ENCODE measurements at regions not wholly inside any gene's neighbourhood (a gene's known extent, or its start where the extent isn't known, plus 50 kb on each side); places are given as distances from the start of the nearest gene placed in this dataset.

- Histone ChIP-seq H3K4me3 (no peak overlapping the region), H4K20me1 (no peaks in the 10 kb centered on the region), H3K9ac (no peak overlapping the region), H3K9me3 (no peaks in the 10 kb centered on the region), H3K4me1 (no peaks in the 10 kb centered on the region), H3K36me3 (no peaks in the 10 kb centered on the region), H3K27me3 (no peaks in the 10 kb centered on the region), H3K4me2 (no peak overlapping the region), H3K27ac (no peak overlapping the region)
- TF ChIP-seq Cebpa-rat (IDR thresholded peaks at IDR 0.05) = no peak
Observed at GRCh38 chr18:28824183-28824574, 647.2 kb upstream of the CDH2 start.

DNA sequence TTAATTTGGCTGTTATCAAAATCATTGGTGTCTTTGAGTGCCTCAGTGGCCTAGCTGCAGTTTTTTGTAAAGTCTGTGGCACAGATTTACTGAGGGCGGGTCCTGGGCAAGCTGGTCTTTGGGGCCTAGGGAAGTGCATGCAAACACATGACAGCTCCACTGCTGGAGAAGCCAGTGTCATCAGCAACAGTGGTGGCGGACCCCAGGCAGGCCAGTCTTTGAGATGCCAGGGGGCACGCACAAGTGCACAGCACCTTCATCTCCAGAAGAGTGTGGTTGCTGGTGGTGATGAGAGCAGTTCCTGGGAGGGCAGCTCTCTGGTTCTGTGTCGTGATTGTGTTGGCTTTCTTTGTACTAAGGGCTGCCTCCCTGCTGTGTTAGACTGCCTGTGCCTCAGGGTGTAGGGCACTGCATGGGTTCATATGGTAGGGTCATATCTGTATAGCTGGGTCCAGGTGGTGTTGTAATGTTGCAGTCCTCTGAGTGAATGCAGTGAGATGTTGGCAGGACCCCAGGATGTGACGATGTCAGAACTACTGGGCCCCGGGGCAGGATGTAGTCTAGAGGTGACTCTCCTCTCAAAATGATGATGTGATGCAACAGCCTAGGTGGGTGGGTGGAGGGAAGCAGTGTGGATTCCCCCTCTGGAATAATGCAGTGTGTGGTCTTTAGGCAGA lies 646.7 kb upstream of the CDH2 start:
- TF ChIP-seq Cebpa-rat (IDR thresholded peaks at IDR 0.05) = no peak
- Histone ChIP-seq H3K27ac (no peak overlapping the region), H3K9ac (no peak overlapping the region), H3K36me3 (no peaks in the 10 kb centered on the region), H3K4me2 (no peak overlapping the region), H3K4me1 (no peaks in the 10 kb centered on the region), H3K9me3 (no peaks in the 10 kb centered on the region), H3K4me3 (no peak overlapping the region), H3K27me3 (no peaks in the 10 kb centered on the region), H4K20me1 (no peaks in the 10 kb centered on the region)

DNA sequence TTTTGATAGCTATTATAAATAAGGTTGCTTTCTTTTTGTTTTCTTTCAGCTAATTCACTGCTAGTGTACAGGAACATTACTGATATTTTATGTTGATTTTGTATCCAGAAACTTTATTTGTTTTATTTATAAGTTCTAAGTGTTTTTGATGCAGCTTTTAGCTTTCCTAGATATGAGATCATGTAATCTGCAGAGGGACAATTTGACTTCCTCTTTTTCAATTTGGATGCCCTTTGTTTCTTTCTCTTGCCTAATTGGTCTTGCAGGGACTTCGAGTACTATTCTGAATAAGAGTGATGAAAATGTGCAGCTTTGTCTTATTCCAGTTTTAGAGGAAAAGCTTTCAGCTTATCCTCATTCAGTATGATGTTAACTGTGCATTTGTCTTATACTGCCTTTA lies 643.4 kb upstream of the CDH2 start:
- Histone ChIP-seq H3K9ac (no peak overlapping the region), H3K27me3 (no peaks in the 10 kb centered on the region), H3K4me2 (no peak overlapping the region), H3K9me3 (no peaks in the 10 kb centered on the region), H3K27ac (no peak overlapping the region), H3K4me3 (no peak overlapping the region), H3K4me1 (no peaks in the 10 kb centered on the region), H4K20me1 (no peaks in the 10 kb centered on the region), H3K36me3 (no peaks in the 10 kb centered on the region)
- no peak for TF ChIP-seq Cebpa-rat (IDR thresholded peaks at IDR 0.05)

- no peaks in the 10 kb centered on the region for H3K9me3 ChIP-seq
- H4K20me1 ChIP-seq = no peaks in the 10 kb centered on the region
- H3K4me3 ChIP-seq = no peak overlapping the region
- H3K4me2 ChIP-seq = no peak overlapping the region
- TF ChIP-seq Cebpa-rat (IDR thresholded peaks at IDR 0.05) = no peak
- H3K4me1 ChIP-seq = no peaks in the 10 kb centered on the region
- H3K36me3 ChIP-seq = no peaks in the 10 kb centered on the region
- H3K27ac ChIP-seq = no peak overlapping the region
- H3K9ac ChIP-seq = no peak overlapping the region
- no peaks in the 10 kb centered on the region for H3K27me3 ChIP-seq
Observed at GRCh38 chr18:28816155-28816554, 639.2 kb upstream of the CDH2 start.

DNA sequence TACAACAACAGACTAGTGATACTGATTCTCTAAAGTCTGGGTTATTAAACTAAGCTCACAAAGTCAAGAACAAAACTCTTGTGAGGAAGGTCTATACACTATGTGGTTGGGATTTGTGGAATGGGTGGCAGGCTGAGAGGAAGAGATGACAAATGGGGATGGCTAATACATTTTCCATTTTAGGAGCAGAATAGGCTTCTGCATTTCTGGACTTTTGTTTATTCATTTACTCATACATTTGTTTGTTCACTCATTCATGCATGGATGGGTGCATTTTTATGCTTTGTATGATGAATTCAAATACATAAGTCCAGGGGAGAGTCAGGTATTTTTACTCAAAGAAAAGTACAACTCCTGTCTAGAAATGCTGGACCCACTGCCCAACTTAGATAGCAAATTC lies 637.4 kb upstream of the CDH2 start:
- Histone ChIP-seq H3K4me3 (no peak overlapping the region), H3K27me3 (no peaks in the 10 kb centered on the region), H3K9me3 (no peaks in the 10 kb centered on the region), H4K20me1 (no peaks in the 10 kb centered on the region), H3K27ac (no peak overlapping the region), H3K4me1 (no peaks in the 10 kb centered on the region), H3K4me2 (no peak overlapping the region), H3K36me3 (no peaks in the 10 kb centered on the region), H3K9ac (no peak overlapping the region)
- TF ChIP-seq Cebpa-rat (IDR thresholded peaks at IDR 0.05) = no peak

DNA sequence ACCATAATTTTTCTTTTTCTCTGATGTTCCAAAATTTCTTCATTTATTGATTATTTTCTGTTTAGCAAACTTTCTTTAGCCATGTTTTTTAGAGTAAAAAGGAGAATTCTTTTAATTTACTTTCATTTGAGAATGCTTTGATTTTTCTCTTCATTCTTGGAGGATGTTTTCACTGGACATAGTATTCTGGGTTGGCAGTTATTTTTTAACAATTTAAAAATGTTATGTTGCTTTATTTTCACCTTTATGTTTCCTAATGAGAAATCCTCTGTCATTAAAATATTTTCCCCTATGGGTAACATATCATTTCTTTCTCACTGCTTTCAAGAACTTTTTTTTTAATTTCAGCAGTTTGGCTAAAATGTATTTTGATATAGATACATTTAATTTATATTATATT lies 631.4 kb upstream of the CDH2 start:
- Histone ChIP-seq H3K4me3 (no peak overlapping the region), H3K27me3 (no peaks in the 10 kb centered on the region), H3K4me2 (no peak overlapping the region), H3K9ac (no peak overlapping the region), H3K4me1 (no peaks in the 10 kb centered on the region), H3K36me3 (no peaks in the 10 kb centered on the region), H3K27ac (no peak overlapping the region), H3K9me3 (no peaks in the 10 kb centered on the region), H4K20me1 (no peaks in the 10 kb centered on the region)
- no peak for TF ChIP-seq Cebpa-rat (IDR thresholded peaks at IDR 0.05)

DNA sequence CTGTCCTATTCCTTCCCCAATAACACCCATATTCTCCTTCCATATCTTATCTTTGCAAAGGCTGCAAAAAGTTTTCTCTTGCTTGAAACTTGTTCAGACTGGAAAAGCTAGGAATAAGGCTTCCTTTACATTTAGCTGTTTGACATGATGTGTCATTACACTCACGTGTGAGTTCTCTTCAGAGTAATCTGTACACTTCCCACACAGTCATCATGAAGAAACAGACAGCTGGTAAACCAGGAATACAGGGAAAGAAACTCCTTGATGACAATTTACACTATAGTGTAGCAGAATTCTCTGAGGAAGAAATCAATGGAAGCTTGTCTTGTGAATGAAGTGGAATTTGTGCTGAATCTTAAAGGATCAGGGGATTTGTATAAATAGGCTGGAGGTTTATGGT lies 628.6 kb upstream of the CDH2 start:
- H3K36me3 ChIP-seq = no peaks in the 10 kb centered on the region

GRCh38 chr18:28804512-28805202 lies 627.7 kb upstream of the CDH2 start:
- Histone ChIP-seq H3K9ac (no peak overlapping the region), H3K4me3 (no peak overlapping the region), H3K27me3 (no peaks in the 10 kb centered on the region), H3K36me3 (no peaks in the 10 kb centered on the region), H3K4me1 (no peaks in the 10 kb centered on the region), H4K20me1 (no peaks in the 10 kb centered on the region), H3K4me2 (no peak overlapping the region), H3K9me3 (no peaks in the 10 kb centered on the region), H3K27ac (no peak overlapping the region)
- TF ChIP-seq Cebpa-rat (IDR thresholded peaks at IDR 0.05) = no peak

More for the DNA sequence above, 628.6 kb upstream of the CDH2 start:
- Histone ChIP-seq H3K4me1 (no peaks in the 10 kb centered on the region), H3K27me3 (no peaks in the 10 kb centered on the region), H3K9ac (no peak overlapping the region), H3K9me3 (no peaks in the 10 kb centered on the region), H3K4me3 (no peak overlapping the region), H3K4me2 (no peak overlapping the region), H3K27ac (no peak overlapping the region), H4K20me1 (no peaks in the 10 kb centered on the region)
- no peak for TF ChIP-seq Cebpa-rat (IDR thresholded peaks at IDR 0.05)

- H3K9me3 ChIP-seq = no peaks in the 10 kb centered on the region
- H3K27ac ChIP-seq = no peak overlapping the region
- no peaks in the 10 kb centered on the region for H3K36me3 ChIP-seq
- no peaks in the 10 kb centered on the region for H4K20me1 ChIP-seq
- H3K4me2 ChIP-seq = no peak overlapping the region
- H3K4me3 ChIP-seq = no peak overlapping the region
- no peaks in the 10 kb centered on the region for H3K4me1 ChIP-seq
- no peak overlapping the region for H3K9ac ChIP-seq
- H3K27me3 ChIP-seq = no peaks in the 10 kb centered on the region
- no peak for TF ChIP-seq Cebpa-rat (IDR thresholded peaks at IDR 0.05)
Observed at GRCh38 chr18:28802546-28802945, 625.6 kb upstream of the CDH2 start.

GRCh38 chr18:28801876-28802275 lies 624.9 kb upstream of the CDH2 start:
- H3K36me3 ChIP-seq = no peaks in the 10 kb centered on the region
- H3K4me2 ChIP-seq = no peak overlapping the region
- H3K4me1 ChIP-seq = no peaks in the 10 kb centered on the region
- no peaks in the 10 kb centered on the region for H4K20me1 ChIP-seq
- no peaks in the 10 kb centered on the region for H3K9me3 ChIP-seq
- TF ChIP-seq Cebpa-rat (IDR thresholded peaks at IDR 0.05) = no peak
- H3K27ac ChIP-seq = no peak overlapping the region
- no peaks in the 10 kb centered on the region for H3K27me3 ChIP-seq
- no peak overlapping the region for H3K9ac ChIP-seq
- no peak overlapping the region for H3K4me3 ChIP-seq
